ENCODE measurements at regions not wholly inside any gene's neighbourhood (a gene's known extent, or its start where the extent isn't known, plus 50 kb on each side); places are given as distances from the start of the nearest gene placed in this dataset.

- no peaks in the 10 kb centered on the region for H3K9me3 ChIP-seq (ENCODE audit: control insufficient read depth in 4 of 4, low read length in 3 of 4)
- TF ChIP-seq RXRA (IDR thresholded peaks at IDR 0.05) = no peak
- no peak for TF ChIP-seq REST (IDR thresholded peaks at IDR 0.05)
- TF ChIP-seq CTCF (IDR thresholded peaks at IDR 0.05; ENCODE audit: low read depth, low read length, missing input control) = no peak
- no peak for TF ChIP-seq HNF4A (conservative IDR thresholded peaks at IDR 0.05)
- no peak for TF ChIP-seq TAF1 (conservative IDR thresholded peaks at IDR 0.05)
- no peak for TF ChIP-seq GABPA (IDR thresholded peaks at IDR 0.05 in 1 of 2, conservative IDR thresholded peaks at IDR 0.05 in 1 of 2)
- no peak for TF ChIP-seq EGR1 (IDR thresholded peaks at IDR 0.05; ENCODE audit: low read depth in 2 of 2)
- TF ChIP-seq ZBTB33 (IDR thresholded peaks at IDR 0.05) = no peak
- H3K4me3 ChIP-seq (ENCODE audit: low read depth in 1 of 3, low read length in 3 of 3) = no peak overlapping the region
- H3K36me3 ChIP-seq (ENCODE audit: control insufficient read depth in 4 of 4, insufficient read depth in 3 of 4, low read depth in 1 of 4, low read length in 3 of 4) = no peaks in the 10 kb centered on the region
- H3K9ac ChIP-seq (ENCODE audit: low read depth in 1 of 2, low read length in 2 of 2) = no peak overlapping the region
- no peak overlapping the region for H3K27ac ChIP-seq (ENCODE audit: low read depth in 1 of 2, low read length in 2 of 2)
- WGBS = 78% methylated on average over 2 of the region's 2 CpGs
- H3K27me3 ChIP-seq (ENCODE audit: control insufficient read depth in 4 of 4, insufficient read depth in 4 of 4, low read length in 3 of 4) = no peaks in the 10 kb centered on the region
- no peak for DNase-seq (ENCODE audit: low spot score)
- peaks cover 0 to 5% (median under 1%) of the 10 kb centered on the region in 4 donors for H3K4me1 ChIP-seq (ENCODE audit: control insufficient read depth in 4 of 4, insufficient read depth in 4 of 4, low read length in 3 of 4)
Observed at GRCh38 chr18:6484659-6485058, 69.9 kb upstream of the L3MBTL4 start.

- Histone ChIP-seq H3K36me3 (ENCODE audit: control insufficient read depth in 4 of 4, insufficient read depth in 3 of 4, low read depth in 1 of 4, low read length in 3 of 4) (no peaks in the 10 kb centered on the region), H3K27ac (ENCODE audit: low read depth in 1 of 2, low read length in 2 of 2) (no peak overlapping the region), H3K9me3 (ENCODE audit: control insufficient read depth in 4 of 4, low read length in 3 of 4) (no peaks in the 10 kb centered on the region), H3K27me3 (ENCODE audit: control insufficient read depth in 4 of 4, insufficient read depth in 4 of 4, low read length in 3 of 4) (no peaks in the 10 kb centered on the region), H3K4me1 (ENCODE audit: control insufficient read depth in 4 of 4, insufficient read depth in 4 of 4, low read length in 3 of 4) (peaks cover 0 to 5% (median under 1%) of the 10 kb centered on the region in 4 donors), H3K9ac (ENCODE audit: low read depth in 1 of 2, low read length in 2 of 2) (no peak overlapping the region), H3K4me3 (ENCODE audit: low read depth in 1 of 3, low read length in 3 of 3) (no peak overlapping the region)
- no peak for TF ChIP-seq FOXA2 (IDR thresholded peaks at IDR 0.05)
- DNase-seq (ENCODE audit: low spot score) = no peak
- 54% methylated on average over 3 of the region's 3 CpGs for WGBS
Observed at GRCh38 chr18:6486313-6486712, 71.6 kb upstream of the L3MBTL4 start.
